Stimulated activated naive B cell treated with anti-CD40 and anti-IgM and Interleukin-4, amounts not matched to agents 10 μg/mL and 1 μg/mL and 100 μg/mL, for 72 hours (primary cell): ENCODE measurements at regions not wholly inside any gene's neighbourhood (a gene's known extent, or its start where the extent isn't known, plus 50 kb on each side); places are given as distances from the start of the nearest gene placed in this dataset.
A peak's percentile ranks its signal among the peaks of the same experiment; 100 is the strongest.
"Not testable (repeated sequence)": the region's sequence is repeated elsewhere in the genome, so short reads cannot be mapped to it uniquely, and the experiment has no call there.

Source experiments
- ATAC-seq, 2 donors: fragments of 150-1000 bp; cut with Tn5 transposase; replicated peaks; 2 replicates each; pipeline ENCODE4 v1.10.0; 2021; ENCODE audit warnings: moderate library complexity in 1 of 2
- DNase-seq: peaks from one replicate; pipeline ENCODE4 v3.0.0; 2021
- H3K27ac Mint-ChIP-seq: one replicate; pipeline ENCODE4 v1.8.0; 2022; ENCODE audit warnings: mild to moderate bottlenecking, mixed read lengths
- H3K27me3 Mint-ChIP-seq, 2 donors: one replicate each; pipeline ENCODE4 v1.8.0; 2022; ENCODE audit warnings: mixed read lengths in 2 of 2
- H3K36me3 Mint-ChIP-seq, 2 donors: one replicate each; pipeline ENCODE4 v1.8.0; 2022; ENCODE audit warnings: mixed read lengths in 2 of 2, mild to moderate bottlenecking in 1 of 2
- H3K4me1 Mint-ChIP-seq, 2 donors: one replicate each; pipeline ENCODE4 v1.8.0; 2022; ENCODE audit warnings: mixed read lengths in 2 of 2, mild to moderate bottlenecking in 1 of 2
- H3K4me3 Mint-ChIP-seq, 2 donors: one replicate each; pipeline ENCODE4 v1.8.0; 2022; ENCODE audit warnings: mild to moderate bottlenecking in 2 of 2, mixed read lengths in 2 of 2, moderate library complexity in 1 of 2
- H3K9me3 Mint-ChIP-seq, 2 donors: one replicate each; pipeline ENCODE4 v1.8.0; 2022; ENCODE audit warnings: mixed read lengths in 2 of 2, mild to moderate bottlenecking in 1 of 2

DNA sequence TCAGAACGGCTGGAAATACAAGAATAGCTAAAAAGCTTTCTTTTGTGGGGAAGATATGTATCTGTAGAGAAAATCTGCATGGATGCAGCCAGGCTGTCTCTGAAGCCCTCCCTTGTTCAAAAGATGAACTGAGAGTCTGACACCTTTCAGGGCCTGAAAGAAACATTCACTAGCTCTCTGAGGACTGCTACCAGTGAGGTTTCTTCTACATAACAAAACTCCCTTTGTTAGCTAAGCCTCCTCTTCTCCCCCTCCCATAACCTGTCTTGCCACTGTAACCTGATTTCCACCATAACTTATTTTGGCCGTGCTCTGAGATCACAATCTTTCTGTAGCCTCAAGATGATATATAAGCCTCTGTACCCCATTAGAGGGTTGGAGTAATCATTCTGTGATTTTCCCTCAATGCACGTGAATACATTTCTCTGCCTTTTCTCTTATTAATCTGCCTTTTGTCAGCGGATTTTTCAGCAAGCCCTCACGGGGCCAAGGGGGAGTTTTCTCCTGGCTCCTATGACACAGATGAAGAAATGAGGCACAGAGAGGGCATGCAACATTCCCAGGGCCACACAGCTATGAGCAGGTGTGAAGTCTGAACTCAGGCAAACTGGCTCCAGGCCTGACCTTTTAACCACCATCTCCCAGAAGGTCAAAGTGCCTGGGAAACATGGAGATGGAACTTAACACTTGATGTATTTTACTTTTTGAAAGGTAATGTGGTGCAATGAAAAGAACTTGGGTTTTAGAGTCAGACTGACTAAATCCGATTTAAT lies 161.6 kb upstream of the PRDX4 start:
- Mint-ChIP-seq H3K36me3 (no peaks in the 10 kb centered on the region), H3K9me3 (peaks cover 8 to 12% of the 10 kb centered on the region in 2 donors), H3K4me3 (no peak overlapping the region), H3K27ac (no peak overlapping the region), H3K4me1 (no peaks in the 10 kb centered on the region), H3K27me3 (peaks cover 0 to 7% of the 10 kb centered on the region in 2 donors)
- ATAC-seq (no peak), DNase-seq (no peak)

DNA sequence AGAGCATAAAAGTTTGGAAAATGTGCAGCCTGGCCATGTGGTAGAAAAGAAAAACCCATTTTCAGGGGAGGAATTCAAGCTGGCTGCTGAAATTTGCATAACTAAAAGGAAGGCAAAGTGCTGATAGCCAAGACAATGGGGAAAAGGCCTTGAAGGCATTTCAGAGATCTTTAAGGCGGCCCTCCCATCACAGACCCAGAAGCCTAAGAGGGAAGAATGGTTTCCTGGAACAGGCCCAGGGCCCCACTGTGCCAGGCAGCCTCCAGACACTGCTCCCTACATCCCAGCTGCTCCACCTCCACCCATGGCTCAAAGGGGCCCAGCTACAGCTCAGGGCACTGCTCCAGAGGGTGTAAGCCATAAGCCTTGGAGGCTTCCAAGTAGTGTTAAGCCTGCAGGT lies 158.0 kb upstream of the PRDX4 start:
- Mint-ChIP-seq H3K27ac (no peak overlapping the region), H3K27me3 (peaks cover 0 to 7% of the 10 kb centered on the region in 2 donors), H3K4me1 (no peaks in the 10 kb centered on the region), H3K9me3 (peaks cover 8 to 12% of the 10 kb centered on the region in 2 donors), H3K36me3 (no peaks in the 10 kb centered on the region), H3K4me3 (no peak overlapping the region)
- ATAC-seq (no peak), DNase-seq (no peak)

DNA sequence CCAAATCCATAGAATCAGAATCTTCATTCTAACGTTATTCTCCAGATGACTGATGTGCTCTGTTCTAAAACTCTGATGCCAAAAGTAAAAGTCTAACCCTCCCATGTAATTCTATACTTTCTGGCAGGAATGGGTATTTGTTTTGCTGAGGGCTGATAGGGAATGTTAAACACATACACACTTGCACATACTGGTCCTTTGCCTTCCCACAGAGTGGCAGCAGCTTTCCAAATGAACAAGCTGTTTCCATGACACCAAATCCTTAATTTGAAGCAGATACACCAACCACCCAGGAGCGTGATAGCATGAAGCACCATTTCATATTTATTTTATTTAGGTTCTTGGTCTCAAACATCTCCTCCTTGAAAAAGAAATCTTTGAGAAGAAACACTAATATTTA lies 155.5 kb upstream of the PRDX4 start:
- peaks cover 0 to 7% of the 10 kb centered on the region in 2 donors for H3K27me3 Mint-ChIP-seq
- H3K4me3 Mint-ChIP-seq, result no peak overlapping the region
- no peaks in the 10 kb centered on the region for H3K4me1 Mint-ChIP-seq
- no peaks in the 10 kb centered on the region for H3K36me3 Mint-ChIP-seq
- ATAC-seq (no peak), DNase-seq (no peak)
- no peak overlapping the region for H3K27ac Mint-ChIP-seq
- peaks cover 8 to 12% of the 10 kb centered on the region in 2 donors for H3K9me3 Mint-ChIP-seq

DNA sequence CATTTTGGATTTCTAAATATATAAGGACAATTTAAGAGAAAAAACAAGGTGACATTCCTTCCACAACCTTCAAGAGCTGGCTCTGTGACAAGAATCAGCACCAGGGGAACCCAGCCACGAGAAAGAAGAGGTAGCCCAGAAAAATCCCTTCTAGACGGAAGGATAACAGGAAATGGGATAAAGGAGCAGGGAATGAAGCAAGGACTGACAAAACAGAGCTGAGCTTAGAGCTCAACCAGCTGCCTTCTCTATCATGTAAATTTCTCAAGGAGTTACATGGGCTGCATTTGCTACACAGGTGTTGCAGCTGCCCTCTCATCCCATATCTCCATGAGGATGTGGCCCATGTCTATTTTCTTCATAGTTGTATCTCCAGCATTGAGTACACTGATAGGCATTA lies 154.2 kb upstream of the PRDX4 start:
- DNase-seq (no peak), ATAC-seq (no peak)
- peaks cover 8 to 12% of the 10 kb centered on the region in 2 donors for H3K9me3 Mint-ChIP-seq
- no peaks in the 10 kb centered on the region for H3K36me3 Mint-ChIP-seq
- H3K4me1 Mint-ChIP-seq, result no peaks in the 10 kb centered on the region
- H3K27ac Mint-ChIP-seq, result no peak overlapping the region
- peaks cover 0 to 7% of the 10 kb centered on the region in 2 donors for H3K27me3 Mint-ChIP-seq
- no peak overlapping the region for H3K4me3 Mint-ChIP-seq

DNA sequence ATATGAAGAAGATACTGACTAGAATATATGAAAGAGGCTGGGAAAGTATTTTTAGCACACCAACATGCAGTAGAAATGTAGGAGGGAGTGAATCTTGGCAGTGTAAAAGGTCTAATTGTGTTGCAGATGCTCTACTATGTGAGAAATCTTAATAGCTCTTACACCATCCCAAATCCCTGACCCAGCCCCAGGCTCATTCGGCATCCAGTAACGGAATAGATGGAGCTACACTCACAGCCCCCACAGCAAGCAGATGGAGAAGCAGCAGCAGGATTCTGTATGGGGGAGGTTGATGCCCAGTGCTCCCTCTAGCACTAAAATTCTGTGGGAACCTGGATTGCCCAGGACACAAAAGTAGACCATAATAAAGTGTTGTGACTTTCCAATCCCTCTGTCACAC lies 153.2 kb upstream of the PRDX4 start:
- Mint-ChIP-seq H3K27ac (no peak overlapping the region), H3K4me1 (no peaks in the 10 kb centered on the region)

DNA sequence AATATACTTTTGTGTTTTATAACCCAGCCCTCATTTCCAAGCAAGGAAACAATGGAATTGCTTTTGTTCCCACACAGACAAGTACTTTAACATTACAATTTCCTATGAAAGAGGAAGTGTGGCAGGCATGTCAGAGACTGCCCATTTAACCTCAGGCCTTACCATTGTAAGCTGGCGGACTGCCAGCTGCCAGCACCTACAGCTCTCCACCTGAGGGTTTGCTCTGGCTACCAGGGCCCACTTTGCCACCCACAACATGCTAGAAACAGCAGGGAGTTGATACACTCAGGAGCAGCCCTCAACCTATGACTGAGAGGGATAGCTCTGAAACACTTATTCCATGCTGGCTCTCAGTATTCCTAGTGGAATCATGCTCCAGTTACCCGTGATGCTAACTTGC lies 152.3 kb upstream of the PRDX4 start:
- Mint-ChIP-seq H3K4me3 (no peak overlapping the region), H3K27me3 (peaks cover 0 to 3% of the 10 kb centered on the region in 2 donors), H3K4me1 (no peaks in the 10 kb centered on the region), H3K9me3 (no peaks in the 10 kb centered on the region), H3K27ac (no peak overlapping the region), H3K36me3 (no peaks in the 10 kb centered on the region)
- ATAC-seq (peak; percentile 31 to 33), DNase-seq (no peak)

More for the DNA sequence above, 153.2 kb upstream of the PRDX4 start:
- Mint-ChIP-seq H3K9me3 (peaks cover 3 to 5% of the 10 kb centered on the region in 2 donors), H3K27me3 (peaks cover 0 to 4% of the 10 kb centered on the region in 2 donors), H3K4me3 (no peak overlapping the region), H3K36me3 (no peaks in the 10 kb centered on the region)
- ATAC-seq (no peak), DNase-seq (no peak)

DNA sequence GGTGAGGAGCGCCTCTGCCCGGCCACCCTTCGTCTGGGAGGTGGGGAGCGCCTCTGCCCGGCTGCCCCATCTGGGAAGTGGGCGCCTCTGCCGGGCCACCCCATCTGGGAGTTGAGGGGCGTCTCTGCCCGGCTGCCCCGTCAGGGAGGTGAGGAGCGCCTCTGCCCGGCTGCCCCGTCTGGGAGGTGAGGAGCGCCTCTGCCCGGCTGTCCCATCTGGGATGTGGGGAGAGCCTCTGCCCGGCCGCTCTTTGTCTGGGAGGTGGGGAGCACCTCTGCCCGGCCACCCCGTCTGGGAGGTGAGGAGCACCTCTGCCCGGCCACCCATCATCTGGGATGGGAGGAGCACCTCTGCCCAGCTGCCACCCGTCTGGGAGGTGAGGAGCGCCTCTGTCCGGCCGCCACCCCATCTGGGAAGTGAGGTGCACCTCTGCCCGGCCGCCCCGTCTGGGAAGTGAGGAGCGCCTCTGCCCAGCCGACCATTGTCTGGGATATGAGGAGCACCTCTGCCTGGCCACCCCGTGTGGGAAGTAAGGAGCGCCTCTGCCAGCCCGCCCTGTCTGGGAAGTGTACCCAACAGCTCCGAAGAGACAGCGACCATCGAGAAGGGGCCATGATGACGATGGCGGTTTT lies 144.2 kb upstream of the PRDX4 start:
- H3K9me3 Mint-ChIP-seq, H3K27ac Mint-ChIP-seq, H3K4me3 Mint-ChIP-seq, H3K36me3 Mint-ChIP-seq, H3K27me3 Mint-ChIP-seq, ATAC-seq, DNase-seq, H3K4me1 Mint-ChIP-seq: not testable (repeated sequence)

DNA sequence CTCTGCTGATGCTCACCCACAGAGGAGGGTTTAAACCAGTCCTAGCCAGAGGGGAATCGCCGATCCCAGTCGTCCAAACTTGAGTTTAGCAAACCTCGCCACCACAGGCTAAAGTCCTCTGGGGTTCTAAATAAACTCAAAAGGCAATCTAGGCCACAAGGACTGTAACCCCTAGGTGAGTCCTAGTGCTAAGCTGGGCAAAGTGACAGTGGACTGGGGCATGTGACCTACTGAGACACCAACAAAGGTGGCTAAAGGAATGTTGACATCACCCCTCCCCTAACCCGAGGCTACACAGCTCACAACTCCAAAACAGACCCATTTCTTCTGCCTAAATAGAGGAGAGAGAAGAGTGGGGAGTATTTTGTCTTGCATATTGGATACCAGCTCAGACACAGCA lies 142.8 kb upstream of the PRDX4 start:
- Mint-ChIP-seq H3K4me1 (no peaks in the 10 kb centered on the region), H3K9me3 (peaks cover 2 to 6% of the 10 kb centered on the region in 2 donors), H3K27ac (no peak overlapping the region), H3K4me3 (no peak overlapping the region), H3K27me3 (peaks cover 0 to 5% of the 10 kb centered on the region in 2 donors), H3K36me3 (no peaks in the 10 kb centered on the region)
- DNase-seq (no peak), ATAC-seq (no peak)

DNA sequence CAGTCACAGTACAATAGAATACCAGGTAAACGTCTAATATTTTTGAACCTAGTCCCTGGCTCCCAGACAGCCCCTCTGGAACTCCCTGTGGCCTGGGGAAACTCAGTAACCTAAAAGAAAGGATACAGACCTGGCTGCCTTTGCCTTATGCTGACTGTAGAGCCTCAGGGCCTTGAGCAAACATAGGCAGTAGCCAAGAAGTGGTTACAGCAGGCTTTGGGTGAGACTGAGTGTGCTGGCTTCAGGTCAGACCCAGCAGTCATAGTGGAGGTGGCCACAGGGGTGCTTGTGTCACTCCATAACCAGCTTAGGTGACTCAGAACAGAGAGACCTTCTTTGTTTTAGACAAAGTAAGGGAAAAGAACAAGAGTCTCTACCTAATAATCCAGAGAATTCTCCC lies 141.8 kb upstream of the PRDX4 start:
- H3K9me3 Mint-ChIP-seq, result peaks cover 2 to 6% of the 10 kb centered on the region in 2 donors
- no peak for DNase-seq
- no peaks in the 10 kb centered on the region for H3K4me1 Mint-ChIP-seq
- H3K27ac Mint-ChIP-seq, result no peak overlapping the region
- H3K4me3 Mint-ChIP-seq, result no peak overlapping the region
- peaks cover 0 to 5% of the 10 kb centered on the region in 2 donors for H3K27me3 Mint-ChIP-seq
- no peak for ATAC-seq
- no peaks in the 10 kb centered on the region for H3K36me3 Mint-ChIP-seq

DNA sequence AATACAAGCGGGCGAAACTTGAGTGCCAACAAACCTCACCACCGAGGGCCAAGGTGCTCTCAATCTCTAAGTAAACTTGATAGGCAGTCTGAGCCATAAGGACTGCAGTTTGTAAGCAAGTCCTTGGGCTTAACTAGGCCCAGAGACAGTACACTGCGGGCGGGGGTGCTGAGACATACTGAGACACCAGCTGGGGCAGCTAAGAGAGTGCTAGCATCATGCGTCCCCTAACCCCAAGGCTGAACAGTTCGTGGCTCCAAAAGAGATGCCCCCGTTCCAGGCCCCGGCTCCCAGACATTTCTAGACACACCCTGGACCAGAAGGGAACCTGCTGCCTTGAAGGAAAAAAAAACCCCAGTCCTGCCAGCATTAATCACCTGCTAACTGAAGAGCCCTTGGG lies 126.8 kb upstream of the PRDX4 start:
- no peaks in the 10 kb centered on the region for H3K4me1 Mint-ChIP-seq
- no peaks in the 10 kb centered on the region for H3K36me3 Mint-ChIP-seq
- no peak for ATAC-seq
- no peak overlapping the region for H3K27ac Mint-ChIP-seq
- H3K27me3 Mint-ChIP-seq, result no peaks in the 10 kb centered on the region
- no peak for DNase-seq
- H3K9me3 Mint-ChIP-seq, result peaks cover 2 to 10% of the 10 kb centered on the region in 2 donors
- H3K4me3 Mint-ChIP-seq, result no peak overlapping the region

DNA sequence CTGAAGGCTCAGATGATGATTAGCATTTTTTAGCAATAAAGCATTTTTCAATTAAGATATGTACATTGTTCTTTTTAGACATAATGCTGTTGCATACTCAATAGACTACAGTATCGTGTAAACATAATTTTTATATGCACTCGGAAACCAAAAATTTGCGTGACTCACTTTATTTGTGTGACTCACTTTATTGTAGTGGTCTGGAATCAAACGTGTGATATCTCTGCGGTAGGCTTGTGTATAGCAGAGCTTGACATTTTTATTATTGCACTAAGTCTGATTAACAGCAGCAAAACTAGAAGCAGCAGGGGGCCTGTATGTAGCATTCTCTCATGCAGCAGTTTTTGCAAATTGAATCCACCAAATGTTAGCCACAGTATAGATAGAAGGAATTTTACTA lies 119.1 kb upstream of the PRDX4 start:
- Mint-ChIP-seq H3K27ac (no peak overlapping the region), H3K4me1 (no peaks in the 10 kb centered on the region), H3K27me3 (peaks cover 0 to 5% of the 10 kb centered on the region in 2 donors), H3K4me3 (no peak overlapping the region), H3K9me3 (peaks cover 0 to 4% of the 10 kb centered on the region in 2 donors), H3K36me3 (no peaks in the 10 kb centered on the region)
- ATAC-seq (no peak), DNase-seq (no peak)

DNA sequence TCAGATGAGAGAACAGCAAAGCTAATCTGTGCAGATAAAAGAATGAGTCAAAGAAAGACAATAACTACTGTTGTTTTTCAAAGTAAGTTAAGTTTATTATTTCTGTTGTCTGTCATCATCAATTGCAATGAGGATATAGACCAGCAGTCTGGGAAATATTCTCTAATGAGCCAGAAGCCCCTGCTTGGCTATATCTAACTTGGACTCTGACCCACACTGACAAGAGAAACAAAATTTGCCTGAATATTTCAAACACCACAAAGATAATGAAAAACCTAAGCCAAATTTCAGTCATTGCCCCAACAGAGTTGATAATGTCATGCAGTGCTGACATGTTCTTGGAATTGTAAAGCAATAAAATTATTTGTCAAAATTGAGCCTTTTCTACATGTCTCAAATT lies 115.0 kb upstream of the PRDX4 start:
- no peak overlapping the region for H3K27ac Mint-ChIP-seq
- no peaks in the 10 kb centered on the region for H3K4me1 Mint-ChIP-seq
- ATAC-seq (no peak), DNase-seq (no peak)
- peaks cover 0 to 9% of the 10 kb centered on the region in 2 donors for H3K27me3 Mint-ChIP-seq
- peaks cover 4 to 11% of the 10 kb centered on the region in 2 donors for H3K9me3 Mint-ChIP-seq
- no peak overlapping the region for H3K4me3 Mint-ChIP-seq
- H3K36me3 Mint-ChIP-seq, result no peaks in the 10 kb centered on the region

DNA sequence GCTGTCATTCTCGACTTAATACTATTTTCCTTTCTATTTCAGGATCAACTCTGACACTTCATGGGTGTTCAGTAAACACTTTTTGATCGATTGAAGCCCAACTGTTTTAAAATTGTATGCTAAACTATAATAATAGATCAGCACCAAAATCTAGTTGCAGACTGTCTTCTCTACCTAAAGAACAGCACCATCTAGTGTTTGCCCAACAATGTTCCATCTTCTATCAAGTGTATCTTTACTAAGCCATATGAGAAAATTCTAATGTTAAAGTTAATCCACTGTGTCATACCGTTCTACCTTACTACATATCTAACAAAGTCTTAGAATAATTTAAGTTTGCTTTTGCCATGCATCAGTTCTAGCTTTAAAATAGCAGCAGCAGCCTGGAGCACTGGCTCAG lies 113.0 kb upstream of the PRDX4 start:
- no peaks in the 10 kb centered on the region for H3K4me1 Mint-ChIP-seq
- H3K27ac Mint-ChIP-seq, result no peak overlapping the region
- peaks cover 4 to 11% of the 10 kb centered on the region in 2 donors for H3K9me3 Mint-ChIP-seq
- ATAC-seq (no peak), DNase-seq (no peak)
- no peaks in the 10 kb centered on the region for H3K36me3 Mint-ChIP-seq
- H3K27me3 Mint-ChIP-seq, result peaks cover 0 to 9% of the 10 kb centered on the region in 2 donors
- H3K4me3 Mint-ChIP-seq, result no peak overlapping the region

DNA sequence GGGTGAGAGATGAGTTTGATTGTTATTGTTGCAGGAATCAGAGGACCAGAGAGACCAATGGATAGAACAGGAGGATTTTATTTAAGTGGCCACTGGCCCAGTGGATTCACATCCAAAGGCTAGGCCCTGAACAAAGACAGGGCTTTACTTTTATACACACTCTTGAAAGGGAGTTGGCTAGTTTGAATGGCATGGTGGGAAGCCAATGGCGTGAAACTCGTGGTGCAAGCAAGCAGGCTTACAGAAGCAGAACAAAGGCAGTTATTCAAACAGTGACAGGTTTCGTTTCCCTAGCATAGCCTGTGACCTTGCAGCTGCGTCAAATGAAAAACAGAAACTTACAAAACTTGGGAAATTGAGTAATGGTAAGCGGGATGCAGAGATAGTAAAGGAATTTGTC lies 110.2 kb upstream of the PRDX4 start:
- no peaks in the 10 kb centered on the region for H3K4me1 Mint-ChIP-seq
- peaks cover 0 to 4% of the 10 kb centered on the region in 2 donors for H3K27me3 Mint-ChIP-seq
- H3K9me3 Mint-ChIP-seq, result peaks cover 4 to 11% of the 10 kb centered on the region in 2 donors
- no peak overlapping the region for H3K27ac Mint-ChIP-seq
- no peak overlapping the region for H3K4me3 Mint-ChIP-seq
- DNase-seq, result no peak
- no peak for ATAC-seq
- no peaks in the 10 kb centered on the region for H3K36me3 Mint-ChIP-seq

DNA sequence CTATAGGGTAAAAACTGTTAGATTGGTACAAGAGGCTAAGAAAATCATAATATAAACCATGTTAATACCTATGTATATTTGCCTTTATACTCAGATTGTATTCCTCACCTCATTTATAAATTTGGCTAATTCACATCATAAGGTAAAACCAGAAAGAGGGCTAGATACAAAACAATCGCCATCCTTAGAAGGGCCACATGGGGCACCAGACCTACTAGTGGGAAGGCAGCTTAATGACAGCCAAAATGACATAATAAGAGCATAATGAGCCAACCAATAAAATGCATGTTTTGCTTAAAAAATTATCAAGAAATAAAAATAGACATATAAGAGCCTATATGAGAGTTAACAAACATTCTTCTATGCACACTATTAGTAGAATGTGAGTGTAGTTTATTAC lies 107.3 kb upstream of the PRDX4 start:
- Mint-ChIP-seq H3K36me3 (no peaks in the 10 kb centered on the region), H3K9me3 (peaks cover 3 to 16% of the 10 kb centered on the region in 2 donors), H3K4me1 (no peaks in the 10 kb centered on the region), H3K4me3 (no peak overlapping the region), H3K27ac (no peak overlapping the region), H3K27me3 (peaks cover 0 to 2% of the 10 kb centered on the region in 2 donors)
- DNase-seq, result no peak
- no peak for ATAC-seq
